Stomach (tissue), 8 donors: ENCODE measurements at regions not wholly inside any gene's neighbourhood (a gene's known extent, or its start where the extent isn't known, plus 50 kb on each side); places are given as distances from the start of the nearest gene placed in this dataset.
A peak's percentile ranks its signal among the peaks of the same experiment; 100 is the strongest.

Experiments used
- DNase-seq, 2 donors: peaks; one replicate each; pipeline versions ENCODE4 v3.0.0 to v3.0.0-alpha.2; 2013 to 2019
- H3K27ac ChIP-seq, 5 donors: fragments of 200-600 bp in 4 of 5; sonication (generic) in 4 of 5; one replicate each; pipeline ENCODE4 v1.5.1; 2013 to 2019; ENCODE audit warnings: mild to moderate bottlenecking in 1 of 5, moderate library complexity in 1 of 5
- H3K27me3 ChIP-seq, 3 donors: fragments of 200-600 bp; sonication (generic); one replicate each; pipeline ENCODE4 v1.5.1; 2017 to 2019; ENCODE audit warnings: mixed run types in 1 of 3
- H3K36me3 ChIP-seq, 4 donors: fragments of 200-600 bp; sonication (generic); 1 replicate in 3 of 4; 2 replicates in 1 of 4; pipeline ENCODE4 v1.5.1; 2016 to 2019
- H3K4me1 ChIP-seq, 4 donors: fragments of 200-600 bp; sonication (generic); one replicate each; pipeline ENCODE4 v1.5.1; 2016 to 2019
- H3K4me3 ChIP-seq, 4 donors: fragments of 200-600 bp; sonication (generic) in 3 of 4; one replicate each; pipeline ENCODE4 v1.5.1; 2016 to 2019; ENCODE audit warnings: mild to moderate bottlenecking in 1 of 4
- H3K9me3 ChIP-seq, 4 donors: fragments of 200-600 bp; sonication (generic); one replicate each; pipeline ENCODE4 v1.5.1; 2016 to 2019
- CTCF ChIP-seq, 7 experiments: fragments of 450-650 bp in 4 of 7; fragments of 200-600 bp in 3 of 7; sonication (generic) in 3 of 7; IDR thresholded peaks; one replicate each; pipeline ENCODE4 v1.5.1; 2016 to 2019; ENCODE audit warnings: antibody characterized with exemption in 7 of 7, control low read depth in 2 of 7, mild to moderate bottlenecking in 1 of 7
- EP300 ChIP-seq: sonication (generic); formaldehyde crosslinking; IDR thresholded peaks from one replicate; pipeline ENCODE4 v1.6.1; 2017; ENCODE audit warnings: antibody characterized with exemption
- POLR2A ChIP-seq, 4 donors: fragments of 450-650 bp; IDR thresholded peaks; one replicate each; pipeline ENCODE4 v1.6.1; 2016; ENCODE audit warnings: antibody characterized with exemption in 4 of 4, control low read depth in 2 of 4, mild to moderate bottlenecking in 1 of 4, moderate library complexity in 1 of 4
- POLR2AphosphoS5 ChIP-seq, 3 donors: sonication (generic); formaldehyde crosslinking; IDR thresholded peaks; one replicate each; pipeline ENCODE4 v1.6.1; 2016; ENCODE audit warnings: antibody characterized with exemption in 3 of 3
- WGBS, 5 donors: extraction: QIAGEN DNeasy Blood & Tissue Kit in 3 of 5; methylation state at CpG; one replicate each; pipeline versions ENCODE4 v1.1.5 to v1.1.7; 2013 to 2018; 5-methylcytosine and 5-hydroxymethylcytosine counted together
- intact Hi-C: fragments of 100-400 bp; cut with DNase I; formaldehyde crosslinking; loops from one replicate; pipeline ENCODE4 v1.15.1; 2023; ENCODE audit warnings: low total_unique reads
- donor health status: healthy with polysubstance abuse.
- donor health status: Bipolar disorder and iron deficiency.
- donor health status: healthy.

- TF ChIP-seq CTCF (IDR thresholded peaks at IDR 0.05) (no peak), EP300 (no peak), POLR2A (IDR thresholded peaks at IDR 0.05) (no peak), POLR2AphosphoS5 (IDR thresholded peaks at IDR 0.05) (no peak)
- intact Hi-C loops, result no loop called here
- Histone ChIP-seq H3K4me3 (no peak overlapping the region), H3K36me3 (no peaks in the 10 kb centered on the region), H3K9me3 (no peaks in the 10 kb centered on the region), H3K27ac (no peak overlapping the region), H3K27me3 (no peaks in the 10 kb centered on the region), H3K4me1 (no peaks in the 10 kb centered on the region)
- DNase-seq, result no peak
Measured at GRCh38 chr18:7482342-7482741, 84.8 kb upstream of the PTPRM start.

- Histone ChIP-seq H3K4me3 (no peak overlapping the region), H3K4me1 (peaks cover 0 to 4% (median 0%) of the 10 kb centered on the region in 4 donors), H3K9me3 (no peaks in the 10 kb centered on the region), H3K27ac (peak overlapping the region in 1 of 5 donors; percentile 24), H3K27me3 (no peaks in the 10 kb centered on the region), H3K36me3 (no peaks in the 10 kb centered on the region)
- DNase-seq, result no peak
- intact Hi-C loops, result no loop called here
- no peak for TF ChIP-seq CTCF (IDR thresholded peaks at IDR 0.05)
- no peak for TF ChIP-seq POLR2A (IDR thresholded peaks at IDR 0.05)
- no peak for TF ChIP-seq POLR2AphosphoS5 (IDR thresholded peaks at IDR 0.05)
- no peak for TF ChIP-seq EP300
- WGBS, 5 donors, result 85 to 91% (median 86%) methylated on average over 4 of the region's 4 CpGs
Measured at GRCh38 chr18:7485616-7486015, 81.5 kb upstream of the PTPRM start.

GRCh38 chr18:7488571-7488970 lies 78.5 kb upstream of the PTPRM start:
- Histone ChIP-seq H3K4me1 (peaks cover 0 to 4% (median 0%) of the 10 kb centered on the region in 4 donors), H3K27me3 (no peaks in the 10 kb centered on the region), H3K27ac (no peak overlapping the region), H3K4me3 (no peak overlapping the region), H3K9me3 (no peaks in the 10 kb centered on the region), H3K36me3 (no peaks in the 10 kb centered on the region)
- intact Hi-C loops, result no loop called here
- WGBS, 5 donors, result 30 to 54% (median 45%) methylated on average over 4 of the region's 4 CpGs
- TF ChIP-seq POLR2A (IDR thresholded peaks at IDR 0.05) (no peak), EP300 (no peak), CTCF (IDR thresholded peaks at IDR 0.05) (no peak), POLR2AphosphoS5 (IDR thresholded peaks at IDR 0.05) (no peak)
- DNase-seq, result no peak

- intact Hi-C loops, result no loop called here
- DNase-seq, result no peak
- 70 to 88% (median 82%) methylated on average over 1 of the region's 1 CpG for WGBS, 5 donors
Measured at GRCh38 chr18:7490104-7490503, 77.0 kb upstream of the PTPRM start.

More at GRCh38 chr18:7490104-7490503, 77.0 kb upstream of the PTPRM start:
- H3K27ac ChIP-seq, result no peak overlapping the region
- no peaks in the 10 kb centered on the region for H3K9me3 ChIP-seq
- no peak overlapping the region for H3K4me3 ChIP-seq
- H3K4me1 ChIP-seq, result peaks cover 0 to 4% (median 0%) of the 10 kb centered on the region in 4 donors
- TF ChIP-seq POLR2AphosphoS5 (IDR thresholded peaks at IDR 0.05) (no peak), POLR2A (IDR thresholded peaks at IDR 0.05) (no peak), CTCF (IDR thresholded peaks at IDR 0.05) (no peak), EP300 (no peak)
- H3K27me3 ChIP-seq, result no peaks in the 10 kb centered on the region
- H3K36me3 ChIP-seq, result no peaks in the 10 kb centered on the region
